Left forelimb (tissue), 1 donor: ENCODE measurements at regions not wholly inside any gene's neighbourhood (a gene's known extent, or its start where the extent isn't known, plus 50 kb on each side); places are given as distances from the start of the nearest gene placed in this dataset.
A peak's percentile ranks its signal among the peaks of the same experiment; 100 is the strongest.
"Not testable (repeated sequence)": the region's sequence is repeated elsewhere in the genome, so short reads cannot be mapped to it uniquely, and the experiment has no call there.

Experiments used
- DNase-seq: peaks from one replicate; pipeline ENCODE4 v3.0.0-alpha.2; 2018; ENCODE audit warnings: low spot score

- no peak for DNase-seq
Observed at GRCh38 chr12:131600160-131600532, 110.7 kb upstream of the SFSWAP start.

GRCh38 chr12:131601499-131601898, 109.4 kb upstream of the SFSWAP start:
- DNase-seq: not testable (repeated sequence)

GRCh38 chr12:131603106-131603938, 107.6 kb upstream of the SFSWAP start:
- DNase-seq: no peak

- no peak for DNase-seq
Observed at GRCh38 chr12:131603939-131604795, 106.7 kb upstream of the SFSWAP start.

DNA sequence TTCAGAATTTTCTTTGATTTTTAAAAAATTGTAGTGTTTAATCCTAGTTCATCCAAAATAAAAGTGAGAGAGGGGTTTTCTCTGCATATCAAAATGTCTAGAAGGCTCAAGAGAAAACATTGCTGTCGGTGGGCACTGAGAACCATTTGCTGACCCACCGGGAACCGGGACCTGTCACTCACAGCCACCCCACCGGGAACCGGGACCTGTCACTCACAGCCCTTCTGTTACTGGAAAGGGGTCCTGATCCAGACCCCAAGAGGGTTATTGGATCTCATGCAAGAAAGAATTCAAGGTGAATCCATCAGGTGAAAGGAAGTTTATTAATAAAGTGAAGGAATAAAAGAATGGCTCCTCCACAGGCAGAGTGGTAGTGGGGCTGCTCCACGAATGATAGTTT, 106.0 kb upstream of the SFSWAP start:
- no peak for DNase-seq

DNA sequence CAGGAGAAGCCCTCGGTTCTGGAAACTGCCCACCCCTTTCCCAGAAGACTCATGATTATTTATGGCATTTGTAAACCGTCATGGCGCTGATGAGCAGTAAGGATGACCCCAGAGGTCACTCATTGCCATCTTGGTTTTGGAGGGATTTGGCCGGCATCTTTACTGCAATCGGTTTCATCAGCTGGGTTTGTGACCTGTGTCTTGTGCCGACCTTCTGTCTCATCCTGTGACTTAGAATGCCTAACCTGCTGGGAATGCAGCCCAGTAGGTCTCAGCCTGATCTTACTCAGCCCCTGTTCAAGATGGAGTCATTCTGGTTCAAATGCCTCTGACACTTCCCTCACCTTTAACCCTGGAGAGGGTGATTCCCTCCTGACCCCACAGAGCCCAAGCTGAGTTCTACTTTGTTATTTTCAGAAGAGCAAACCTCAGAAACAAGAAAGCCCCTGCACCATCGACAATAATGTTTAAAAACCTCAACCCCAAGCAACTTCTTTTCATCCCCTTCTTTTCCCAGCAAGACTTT, 105.5 kb upstream of the SFSWAP start:
- DNase-seq: no peak

DNA sequence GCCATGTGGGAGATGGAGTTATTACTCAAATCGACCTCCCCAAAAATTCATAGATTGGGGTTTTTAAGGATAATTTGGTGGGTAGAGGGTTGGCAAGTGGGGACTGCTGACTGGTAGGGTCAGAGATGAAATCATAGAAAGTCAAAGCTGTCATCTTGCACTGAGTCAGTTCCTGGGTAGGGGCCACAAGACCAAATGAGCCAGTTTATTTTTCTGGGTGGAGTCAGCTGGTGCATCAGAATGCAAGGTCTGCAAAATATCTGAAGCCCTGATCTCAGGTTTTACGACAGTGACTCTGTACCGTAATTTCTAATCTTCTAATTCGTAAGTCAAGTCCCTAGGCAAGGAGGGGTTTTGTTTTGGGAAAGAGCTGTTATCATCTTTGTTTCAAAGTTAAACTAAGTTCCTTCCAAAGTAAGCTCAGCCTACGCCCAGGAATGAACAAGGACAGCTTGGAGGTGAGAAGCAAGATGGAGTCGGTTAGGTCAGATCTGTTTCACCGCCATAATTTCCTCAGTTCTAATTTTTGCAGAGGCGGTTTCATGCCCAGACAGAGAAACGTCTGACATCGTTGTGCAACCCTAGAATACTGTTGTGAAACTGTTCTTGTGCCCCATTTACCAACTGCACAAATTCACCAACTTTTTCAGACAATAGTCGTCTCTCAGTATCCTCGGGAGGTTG, 104.5 kb upstream of the SFSWAP start:
- no peak for DNase-seq

GRCh38 chr12:131607658-131608447, 103.0 kb upstream of the SFSWAP start:
- DNase-seq: no peak

DNA sequence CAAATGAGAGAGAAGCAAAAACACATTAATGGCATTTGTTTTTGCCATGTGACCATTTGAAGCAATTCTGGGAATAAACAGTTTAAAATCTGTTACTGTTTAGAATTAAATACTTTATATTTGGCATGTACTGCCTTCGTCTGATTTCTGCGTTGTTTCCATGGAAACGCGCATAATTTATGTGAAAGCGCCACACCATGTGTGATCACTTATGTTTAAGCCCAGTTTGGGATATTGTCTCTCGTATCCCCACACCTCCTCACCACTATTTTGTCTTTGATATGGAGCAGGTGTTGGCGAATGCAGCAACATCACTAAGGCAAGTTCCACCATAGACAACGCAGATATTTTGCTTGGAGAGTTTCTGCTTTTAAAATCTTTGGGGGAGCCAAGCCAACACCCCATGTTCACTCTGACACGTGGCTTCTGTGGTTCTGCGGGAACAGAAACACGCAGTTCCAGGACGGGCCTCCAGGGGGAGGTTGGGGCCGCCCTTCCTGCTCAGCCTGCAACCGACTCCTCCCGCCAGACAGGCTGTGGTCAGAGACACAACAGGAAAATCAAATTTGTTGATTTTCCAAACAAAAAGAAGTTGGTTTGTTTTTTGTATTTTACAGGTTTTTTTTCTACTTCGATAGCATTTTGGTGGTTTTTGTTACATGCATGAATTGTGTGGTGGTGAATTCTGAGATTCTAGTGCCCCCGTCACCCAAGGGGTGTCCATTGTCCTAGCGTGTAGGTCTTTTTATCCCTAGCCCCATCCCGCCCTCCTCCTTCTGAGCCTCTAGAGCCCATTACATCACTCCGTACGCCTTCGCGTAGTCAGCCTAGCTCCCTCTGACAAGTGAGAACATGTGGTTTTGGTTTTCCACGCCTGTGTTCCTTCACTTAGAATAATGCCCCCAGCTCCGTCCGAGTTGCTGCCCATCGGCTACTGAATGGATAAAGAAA, 101.9 kb upstream of the SFSWAP start:
- peak; percentile 84 for DNase-seq

DNA sequence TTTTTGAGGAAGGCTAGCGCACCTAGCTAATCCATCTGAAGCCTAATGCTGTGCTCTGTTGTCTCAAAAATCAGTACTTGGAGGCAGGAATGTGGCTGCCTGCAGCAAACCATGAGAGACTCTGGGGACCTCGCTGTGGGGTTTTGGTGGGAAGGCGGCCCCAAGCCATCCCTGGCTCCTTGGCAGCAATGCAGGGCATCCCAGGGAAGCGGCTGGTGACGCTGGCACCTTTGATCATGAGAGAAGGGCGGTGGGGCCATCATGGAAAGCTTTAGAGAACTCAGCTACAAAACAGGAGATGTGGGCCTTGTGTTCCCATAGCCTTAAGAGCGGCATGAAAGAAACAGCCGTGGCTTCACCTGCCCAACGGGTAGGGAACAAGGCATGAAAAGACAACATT, 101.1 kb upstream of the SFSWAP start:
- DNase-seq: no peak

DNA sequence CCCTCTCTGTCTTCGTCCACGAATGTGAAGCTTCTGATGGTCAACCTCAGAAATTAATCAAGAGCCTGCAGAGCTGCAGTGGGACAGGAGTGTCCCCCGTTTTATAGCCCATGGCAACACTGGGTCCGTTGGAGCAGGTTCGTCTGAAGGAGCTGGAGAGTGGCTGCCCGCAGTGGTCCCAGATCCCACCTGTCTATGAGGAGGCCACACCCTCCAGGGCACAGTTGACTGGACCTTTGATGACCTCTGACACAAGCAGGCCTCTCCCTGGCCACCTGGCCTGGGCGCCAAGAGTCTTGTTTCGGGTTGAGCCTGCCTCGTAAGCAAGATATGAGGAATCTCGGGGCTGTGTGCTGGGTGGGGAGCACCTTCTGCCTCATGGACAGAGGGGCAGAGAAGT, 100.7 kb upstream of the SFSWAP start:
- no peak for DNase-seq

GRCh38 chr12:131610891-131611290, 100.0 kb upstream of the SFSWAP start:
- DNase-seq: no peak

GRCh38 chr12:131611416-131612091, 99.3 kb upstream of the SFSWAP start:
- DNase-seq: no peak

- no peak for DNase-seq
Observed at GRCh38 chr12:131612092-131612755, 98.7 kb upstream of the SFSWAP start.

DNA sequence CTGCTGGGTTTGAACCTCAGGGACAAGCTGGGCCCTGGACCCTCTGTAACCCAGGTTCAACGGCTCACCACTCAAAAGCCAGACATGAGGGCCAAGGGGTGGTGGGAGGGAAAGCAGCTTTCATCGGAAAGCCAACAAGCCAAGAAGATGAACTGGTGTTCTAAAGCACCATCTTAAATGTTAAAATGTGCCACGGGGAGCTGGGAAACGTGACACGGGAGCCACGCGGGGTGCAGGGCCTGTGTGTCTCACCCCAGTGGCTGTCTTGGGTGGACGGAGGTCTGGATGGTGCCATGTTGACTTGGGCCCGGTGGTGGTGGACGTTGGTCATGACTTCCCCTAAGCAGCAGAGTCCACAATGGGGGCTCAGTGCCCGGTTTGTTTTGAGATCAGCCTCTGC, 97.7 kb upstream of the SFSWAP start:
- DNase-seq: no peak

GRCh38 chr12:131613678-131614077, 97.2 kb upstream of the SFSWAP start:
- DNase-seq: no peak

- no peak for DNase-seq
Observed at GRCh38 chr12:131615326-131616042, 95.4 kb upstream of the SFSWAP start.

DNA sequence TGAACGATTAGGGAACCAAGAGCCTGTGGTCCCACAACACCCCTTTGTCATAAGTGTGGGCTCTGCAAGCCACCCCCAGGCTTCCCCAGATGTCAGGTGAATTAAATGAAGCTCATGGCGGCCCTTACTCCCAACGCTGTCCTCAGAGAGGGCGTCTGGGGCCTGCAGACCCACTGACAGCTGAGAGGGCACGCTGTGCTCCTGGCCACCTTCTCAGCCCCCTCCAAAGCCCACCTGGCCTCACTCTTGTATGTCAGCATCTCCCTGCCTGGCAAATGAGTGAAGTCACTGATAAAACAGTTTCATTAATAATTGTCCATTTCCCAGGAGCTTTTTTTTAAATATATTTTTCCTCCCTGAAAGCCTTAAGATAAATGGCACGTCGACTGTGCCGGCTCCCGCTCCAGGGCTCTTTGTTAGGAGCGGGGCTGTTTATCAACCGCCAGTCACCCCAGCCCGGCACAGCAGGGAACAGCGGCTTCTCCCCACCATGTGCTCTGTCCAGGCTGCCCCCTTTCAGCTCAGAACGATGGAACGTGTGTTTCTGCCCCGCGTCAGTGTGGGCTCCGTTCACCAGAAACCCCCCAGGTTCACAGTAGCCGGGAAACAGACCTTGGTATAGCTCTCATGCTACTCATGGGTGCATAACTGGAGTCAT, 94.7 kb upstream of the SFSWAP start:
- no peak for DNase-seq
